ENCODE measurements at regions not wholly inside any gene's neighbourhood (a gene's known extent, or its start where the extent isn't known, plus 50 kb on each side); places are given as distances from the start of the nearest gene placed in this dataset.

DNA sequence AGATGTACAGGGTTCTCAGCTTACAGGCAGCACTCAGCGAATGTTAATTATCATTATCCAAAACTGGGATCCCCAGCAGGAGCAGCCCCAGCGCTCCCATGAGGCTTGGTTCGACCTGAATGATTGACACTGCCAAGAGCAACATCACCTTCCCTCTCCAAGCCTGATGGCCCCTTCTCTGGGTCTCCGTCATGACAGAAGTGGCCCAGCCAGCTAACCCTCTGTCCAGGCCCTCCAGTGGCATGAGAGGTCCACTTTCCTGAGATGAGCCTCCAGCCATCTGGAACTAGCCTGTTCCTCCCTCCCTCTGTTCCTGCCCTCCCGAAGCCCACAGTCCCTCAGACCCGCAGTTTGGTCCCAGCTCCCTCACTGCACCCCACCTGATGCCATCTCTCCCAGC, 97.0 kb upstream of the RAB6C start:
- Histone ChIP-seq H3K4me1 (ENCODE audit: control insufficient read depth, extremely low read depth, insufficient read depth, low read length) (no peaks in the 10 kb centered on the region), H4K20me1 (replicated peaks; ENCODE audit: control insufficient read depth, extremely low read depth, insufficient read depth, low read length) (no peaks in the 10 kb centered on the region), H3K9me3 (replicated peaks; ENCODE audit: control insufficient read depth, insufficient read depth, low read length) (no peaks in the 10 kb centered on the region), H3K9me1 (replicated peaks; ENCODE audit: control insufficient read depth, extremely low read depth, insufficient read depth, low read length) (no peaks in the 10 kb centered on the region), H3K36me3 (ENCODE audit: control insufficient read depth in 2 of 2, extremely low read depth in 1 of 2, insufficient read depth in 2 of 2, low read length in 2 of 2) (no peaks in the 10 kb centered on the region), H2AFZ (ENCODE audit: low read depth, low read length) (no peak overlapping the region), H3K79me2 (ENCODE audit: control insufficient read depth, insufficient read depth, low read length) (no peaks in the 10 kb centered on the region), H3K4me2 (ENCODE audit: insufficient read depth, low read length) (no peak overlapping the region), H3K27me3 (ENCODE audit: control insufficient read depth in 2 of 2, insufficient read depth in 2 of 2, low read length in 2 of 2) (peaks cover 0 to 6% of the 10 kb centered on the region in 2 experiments), H3K27ac (ENCODE audit: insufficient read depth, low read depth, low read length) (no peak overlapping the region), H3K4me3 (replicated peaks in 1 of 3; ENCODE audit: insufficient read depth in 1 of 3, low read depth in 1 of 3, low read length in 3 of 3) (no peak overlapping the region), H3K9ac (replicated peaks; ENCODE audit: extremely low read depth, insufficient read depth, low read length) (no peak overlapping the region)
- no peak for FAIRE-seq
- TF ChIP-seq FOS (IDR thresholded peaks at IDR 0.05; ENCODE audit: borderline replicate concordance, insufficient read depth, low read length), result no peak
- intact Hi-C loops (cut with micrococcal nuclease), result no loop called here
- no peak for DNase-seq (ENCODE audit: low read depth, low spot score)
- no TSS peak for BruUV-seq (replicated peaks)
- ChIA-PET CTCF (no interaction called here), POLR2A (no interaction called here)
- dilution Hi-C loops (cut with MboI; ENCODE audit: extremely low pct_ligation_motif_present, low sequenced_read_pairs), result no loop called here

DNA sequence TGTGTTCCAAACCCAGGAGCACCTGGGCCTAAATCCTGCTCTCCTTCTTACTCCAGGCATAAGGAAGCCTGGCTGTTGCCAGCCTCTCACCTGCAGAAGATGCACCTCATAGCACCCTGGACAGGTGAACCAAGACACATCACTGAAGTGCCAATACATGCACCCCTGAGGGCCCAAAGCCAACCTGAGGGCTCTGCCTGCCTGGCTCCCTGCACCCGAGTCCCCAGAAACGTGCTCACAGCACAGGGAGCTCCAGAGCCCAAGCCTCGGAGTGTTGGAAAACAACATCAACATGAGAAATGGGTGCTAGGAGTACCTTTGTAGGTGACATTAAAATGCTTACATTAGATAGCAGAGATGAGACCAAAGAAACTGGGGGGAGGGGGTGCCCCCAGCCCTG, 96.3 kb upstream of the RAB6C start:
- no peak for FAIRE-seq
- Histone ChIP-seq H3K79me2 (ENCODE audit: control insufficient read depth, insufficient read depth, low read length) (no peaks in the 10 kb centered on the region), H3K9me1 (replicated peaks; ENCODE audit: control insufficient read depth, extremely low read depth, insufficient read depth, low read length) (no peaks in the 10 kb centered on the region), H2AFZ (ENCODE audit: low read depth, low read length) (no peak overlapping the region), H3K4me2 (ENCODE audit: insufficient read depth, low read length) (no peak overlapping the region), H3K9ac (replicated peaks; ENCODE audit: extremely low read depth, insufficient read depth, low read length) (no peak overlapping the region), H3K27ac (ENCODE audit: insufficient read depth, low read depth, low read length) (no peak overlapping the region), H3K4me3 (replicated peaks in 1 of 3; ENCODE audit: insufficient read depth in 1 of 3, low read depth in 1 of 3, low read length in 3 of 3) (no peak overlapping the region), H3K27me3 (ENCODE audit: control insufficient read depth in 2 of 2, insufficient read depth in 2 of 2, low read length in 2 of 2) (peaks cover 0 to 3% of the 10 kb centered on the region in 2 experiments), H3K4me1 (ENCODE audit: control insufficient read depth, extremely low read depth, insufficient read depth, low read length) (no peaks in the 10 kb centered on the region), H3K36me3 (ENCODE audit: control insufficient read depth in 2 of 2, extremely low read depth in 1 of 2, insufficient read depth in 2 of 2, low read length in 2 of 2) (no peaks in the 10 kb centered on the region), H4K20me1 (replicated peaks; ENCODE audit: control insufficient read depth, extremely low read depth, insufficient read depth, low read length) (no peaks in the 10 kb centered on the region), H3K9me3 (replicated peaks; ENCODE audit: control insufficient read depth, insufficient read depth, low read length) (no peaks in the 10 kb centered on the region)
- POLR2A ChIA-PET, result no interaction called here
- BruUV-seq (replicated peaks), result no TSS peak
- CTCF ChIA-PET, result interaction anchor here (0.6 kb wide), 1 partner anchor 1635 kb away, joined by 3 read pairs; no protein-coding TSS in a partner anchor
- dilution Hi-C loops (cut with MboI; ENCODE audit: extremely low pct_ligation_motif_present, low sequenced_read_pairs) (no loop called here), intact Hi-C loops (cut with micrococcal nuclease) (no loop called here)
- TF ChIP-seq, protein P1, sequence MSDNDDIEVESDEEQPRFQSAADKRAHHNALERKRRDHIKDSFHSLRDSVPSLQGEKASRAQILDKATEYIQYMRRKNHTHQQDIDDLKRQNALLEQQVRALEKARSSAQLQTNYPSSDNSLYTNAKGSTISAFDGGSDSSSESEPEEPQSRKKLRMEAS (IDR thresholded peaks at IDR 0.05; ENCODE audit: insufficient read depth, insufficient read length), result no peak
- TF ChIP-seq MYC (IDR thresholded peaks at IDR 0.05; ENCODE audit: low read depth, low read length), result no peak
- no peak for DNase-seq (ENCODE audit: low read depth, low spot score)
